Endothelial cell of umbilical vein (primary cell): ENCODE measurements at regions not wholly inside any gene's neighbourhood (a gene's known extent, or its start where the extent isn't known, plus 50 kb on each side); places are given as distances from the start of the nearest gene placed in this dataset.

Experiments used
- BruUV-seq: library from RNA; stranded (reverse); fragments of 400-500 nt; replicated peaks from 2 replicates; lab custom pipeline; 2021; lab: Mats Ljungman, UMichigan
- CTCF ChIA-PET: fragments of 300-600, 350-600 bp; sonication (Branson Sonifier 250); formaldehyde crosslinking; loops from one replicate; lab custom pipeline; 2021; ENCODE audit warnings: antibody characterized with exemption, inconsistent platforms; lab: Charles Lee
- POLR2A ChIA-PET: fragments of 300-600, 350-600 bp; sonication (Branson Sonifier 250); formaldehyde crosslinking; loops from one replicate; lab custom pipeline; 2021; ENCODE audit warnings: antibody characterized with exemption, inconsistent platforms; lab: Charles Lee
- DNase-seq: peaks from one replicate; pipeline ENCODE4 v3.0.0-alpha.2; 2011; ENCODE audit warnings: low read depth, low spot score
- FAIRE-seq: peaks from 2 replicates; lab custom pipeline; 2011; peaks lifted over from hg19 to GRCh38; lab: Jason Lieb, UNC
- H2AFZ ChIP-seq: 2 replicates; pipeline ENCODE4 v1.6.0; 2012; ENCODE audit warnings: low read depth, low read length, control low read depth, inconsistent platforms
- H3K27ac ChIP-seq: 2 replicates; pipeline ENCODE4 v1.5.1; 2011; ENCODE audit warnings: low read depth, mild to moderate bottlenecking, control low read depth, low read length, moderate library complexity; ENCODE audit not compliant: insufficient read depth
- H3K27me3 ChIP-seq, 2 experiments: 2 replicates each; pipeline versions ENCODE4 v1.6.0 to v1.6.1; 2011; ENCODE audit warnings: low read length in 2 of 2, mixed read lengths in 1 of 2; ENCODE audit not compliant: control insufficient read depth in 2 of 2, insufficient read depth in 2 of 2
- H3K36me3 ChIP-seq, 2 experiments: 2 replicates in 1 of 2; 3 replicates in 1 of 2; pipeline ENCODE4 v1.5.1; 2011; ENCODE audit warnings: low read length in 2 of 2, mild to moderate bottlenecking in 1 of 2, moderate library complexity in 1 of 2; ENCODE audit not compliant: control insufficient read depth in 2 of 2, insufficient read depth in 2 of 2; ENCODE audit errors: extremely low read depth in 1 of 2
- H3K4me1 ChIP-seq: 3 replicates; pipeline ENCODE4 v1.5.1; 2011; ENCODE audit warnings: mild to moderate bottlenecking, low read length; ENCODE audit not compliant: control insufficient read depth, insufficient read depth; ENCODE audit errors: extremely low read depth
- H3K4me2 ChIP-seq: 2 replicates; pipeline ENCODE4 v1.6.1; 2011; ENCODE audit warnings: low read length, control low read depth, mixed read lengths; ENCODE audit not compliant: insufficient read depth
- H3K4me3 ChIP-seq, 3 experiments: fragments of 200-600 bp in 1 of 3; sonication (generic), shearing (Covaris generic) in 1 of 3; replicated peaks in 1 of 3; 2 replicates each; pipeline ENCODE4 v1.5.1; 2011 to 2016; ENCODE audit warnings: control low read depth in 3 of 3, low read length in 3 of 3, mild to moderate bottlenecking in 2 of 3, inconsistent platforms in 1 of 3, low read depth in 1 of 3, moderate library complexity in 1 of 3; ENCODE audit not compliant: insufficient read depth in 1 of 3
- H3K79me2 ChIP-seq: 2 replicates; pipeline ENCODE4 v1.6.0; 2012; ENCODE audit warnings: low read length, inconsistent platforms; ENCODE audit not compliant: control insufficient read depth, insufficient read depth
- H3K9ac ChIP-seq: replicated peaks from 2 replicates; pipeline ENCODE3; 2011; ENCODE audit warnings: low read length, control low read depth; ENCODE audit not compliant: insufficient read depth; ENCODE audit errors: extremely low read depth
- H3K9me1 ChIP-seq: replicated peaks from 3 replicates; pipeline ENCODE4 v1.6.0; 2011; ENCODE audit warnings: mild to moderate bottlenecking, low read length; ENCODE audit not compliant: control insufficient read depth, insufficient read depth; ENCODE audit errors: extremely low read depth
- H3K9me3 ChIP-seq: replicated peaks from 2 replicates; pipeline ENCODE4 v1.5.1; 2012; ENCODE audit warnings: low read length, inconsistent platforms; ENCODE audit not compliant: control insufficient read depth, insufficient read depth
- H4K20me1 ChIP-seq: replicated peaks from 2 replicates; pipeline ENCODE3; 2011; ENCODE audit warnings: mild to moderate bottlenecking, low read length; ENCODE audit not compliant: control insufficient read depth, insufficient read depth; ENCODE audit errors: extremely low read depth
- CTCF ChIP-seq, 2 donors: IDR thresholded peaks; 1 replicate in 1 of 2; 2 replicates in 1 of 2; pipeline ENCODE4 v1.5.1; 2011; ENCODE audit warnings: low read length in 2 of 2, mild to moderate bottlenecking in 2 of 2, moderate library complexity in 2 of 2, control low read depth in 1 of 2, inconsistent platforms in 1 of 2, low read depth in 1 of 2; ENCODE audit not compliant: insufficient read depth in 1 of 2; ENCODE audit errors: extremely low read depth in 1 of 2
- EZH2 ChIP-seq: IDR thresholded peaks from 2 replicates; pipeline ENCODE4 v1.6.1; 2012; ENCODE audit warnings: borderline replicate concordance, low read depth, mild to moderate bottlenecking, moderate library complexity, low read length, inconsistent platforms; ENCODE audit not compliant: severe bottlenecking
- FOS ChIP-seq: IDR thresholded peaks from 2 replicates; pipeline ENCODE4 v1.6.1; 2011; ENCODE audit warnings: mild to moderate bottlenecking, low read length, moderate library complexity, borderline replicate concordance; ENCODE audit not compliant: insufficient read depth
- GATA2 ChIP-seq: IDR thresholded peaks from 2 replicates; pipeline ENCODE4 v1.7.0; 2011; ENCODE audit warnings: low read depth, mild to moderate bottlenecking, moderate library complexity, mixed read lengths, low read length; ENCODE audit not compliant: insufficient read length, insufficient read depth
- JUN ChIP-seq: IDR thresholded peaks from 2 replicates; pipeline ENCODE4 v1.6.1; 2011; ENCODE audit warnings: borderline replicate concordance, low read depth; ENCODE audit not compliant: insufficient read length, insufficient read depth
- MAX ChIP-seq: IDR thresholded peaks from 2 replicates; pipeline ENCODE4 v1.6.1; 2011; ENCODE audit not compliant: insufficient read depth, insufficient read length
- MYC ChIP-seq: IDR thresholded peaks from one replicate; pipeline ENCODE4 v1.6.1; 2011; ENCODE audit warnings: mild to moderate bottlenecking, low read depth, low read length
- POLR2A ChIP-seq: IDR thresholded peaks from 2 replicates; pipeline ENCODE4 v1.6.1; 2012; ENCODE audit warnings: low read depth, mild to moderate bottlenecking, control low read depth, low read length
- POLR2AphosphoS5 ChIP-seq: IDR thresholded peaks from 2 replicates; pipeline ENCODE4 v1.6.1; 2012; ENCODE audit warnings: low read depth, mild to moderate bottlenecking, control low read depth, low read length, moderate library complexity; ENCODE audit not compliant: insufficient read depth
- dilution Hi-C: fragments of 300-500 bp; cut with MboI; formaldehyde crosslinking; loops from one replicate; pipeline ENCODE4 v1.15.0; 2019; ENCODE audit warnings: low sequenced_read_pairs; ENCODE audit not compliant: extremely low pct_ligation_motif_present
- intact Hi-C: fragments of 100-400 bp; cut with micrococcal nuclease; formaldehyde crosslinking; loops from one replicate; pipeline ENCODE4 v1.10.0; 2022

- no peaks in the 10 kb centered on the region for H3K79me2 ChIP-seq
- peak overlapping the region; percentile 50 for H2AFZ ChIP-seq
- dilution Hi-C loops, result no loop called here
- POLR2A ChIA-PET, result no interaction called here
- H4K20me1 ChIP-seq, result no peaks in the 10 kb centered on the region
- FAIRE-seq, result no peak
- CTCF ChIA-PET, result interaction anchor here (1.1 to 1.8 kb wide), 2 partner anchors 19 to 85 kb away, joined by 3 to 4 read pairs; no protein-coding TSS in a partner anchor
- H3K4me3 ChIP-seq, result no peak overlapping the region
- no peaks in the 10 kb centered on the region for H3K36me3 ChIP-seq
- no TSS peak for BruUV-seq
- intact Hi-C loops, result no loop called here
- H3K27me3 ChIP-seq, result no peaks in the 10 kb centered on the region
- H3K4me2 ChIP-seq, result no peak overlapping the region
- no peaks in the 10 kb centered on the region for H3K4me1 ChIP-seq
- peak; percentile 36 for DNase-seq
- H3K9me3 ChIP-seq, result no peaks in the 10 kb centered on the region
- no peak for TF ChIP-seq FOS
- TF ChIP-seq EZH2, result no peak
- no peak for TF ChIP-seq MYC
- no peak for TF ChIP-seq MAX
- no peak for TF ChIP-seq POLR2AphosphoS5
- TF ChIP-seq GATA2, result no peak
- no peak for TF ChIP-seq JUN
- TF ChIP-seq POLR2A, result no peak
- no peak for TF ChIP-seq CTCF (IDR thresholded peaks at IDR 0.05; ENCODE audit: extremely low read depth in 1 of 2, insufficient read depth in 1 of 2, low read depth in 1 of 2, low read length in 2 of 2)
- no peaks in the 10 kb centered on the region for H3K9me1 ChIP-seq
- H3K9ac ChIP-seq, result no peak overlapping the region
- H3K27ac ChIP-seq, result no peak overlapping the region
Measured at GRCh38 chr13:59568306-59568705, 595.4 kb downstream of the DIAPH3 start.
